ENCODE measurements at regions not wholly inside any gene's neighbourhood (a gene's known extent, or its start where the extent isn't known, plus 50 kb on each side); places are given as distances from the start of the nearest gene placed in this dataset.
A peak's percentile ranks its signal among the peaks of the same experiment; 100 is the strongest.

- H3K36me3 Mint-ChIP-seq, result peaks cover 0 to 39% (median 11%) of the 10 kb centered on the region in 5 donors
- H3K27me3 Mint-ChIP-seq, result no peaks in the 10 kb centered on the region
- ATAC-seq (no peak), DNase-seq (no peak)
- Histone ChIP-seq H3K4me1 (ENCODE audit: control insufficient read depth in 2 of 2, insufficient read depth in 2 of 2, low read length in 2 of 2) (no peaks in the 10 kb centered on the region), H3K9me3 (ENCODE audit: control insufficient read depth in 2 of 3, low read length in 3 of 3) (no peaks in the 10 kb centered on the region), H3K27ac (ENCODE audit: low read depth, low read length) (no peak overlapping the region), H3K36me3 (ENCODE audit: control insufficient read depth in 2 of 3, insufficient read depth in 3 of 3, low read length in 3 of 3) (no peaks in the 10 kb centered on the region), H3K27me3 (ENCODE audit: control insufficient read depth in 2 of 2, insufficient read depth in 2 of 2, low read length in 2 of 2) (no peaks in the 10 kb centered on the region), H3K4me3 (ENCODE audit: low read length) (no peak overlapping the region)
- peaks cover 0 to 2% (median 0%) of the 10 kb centered on the region in 7 donors for H3K4me1 Mint-ChIP-seq
- intact Hi-C loops (cut with micrococcal nuclease), result no loop called here
- no peaks in the 10 kb centered on the region for H3K9me3 Mint-ChIP-seq
- H3K27ac Mint-ChIP-seq, result no peak overlapping the region
- ChIA-PET POLR2A (interaction anchor here (1.0 to 1.1 kb wide), 2 partner anchors 14 to 46 kb away, joined by 3 to 4 read pairs; no protein-coding TSS in a partner anchor), CTCF (no interaction called here)
- no peak overlapping the region for H3K4me3 Mint-ChIP-seq
These were observed 50.6 kb upstream of the PTGR2 start for GRCh38 chr14:73800970-73801515.

- Histone ChIP-seq H3K4me3 (ENCODE audit: low read length) (no peak overlapping the region), H3K27me3 (ENCODE audit: control insufficient read depth in 2 of 2, insufficient read depth in 2 of 2, low read length in 2 of 2) (no peaks in the 10 kb centered on the region), H3K9me3 (ENCODE audit: control insufficient read depth in 2 of 3, low read length in 3 of 3) (no peaks in the 10 kb centered on the region), H3K27ac (ENCODE audit: low read depth, low read length) (no peak overlapping the region), H3K4me1 (ENCODE audit: control insufficient read depth in 2 of 2, insufficient read depth in 2 of 2, low read length in 2 of 2) (no peaks in the 10 kb centered on the region), H3K36me3 (ENCODE audit: control insufficient read depth in 2 of 3, insufficient read depth in 3 of 3, low read length in 3 of 3) (no peaks in the 10 kb centered on the region)
- Mint-ChIP-seq H3K4me1 (peaks cover 0 to 2% (median 0%) of the 10 kb centered on the region in 7 donors), H3K27me3 (no peaks in the 10 kb centered on the region), H3K27ac (peak overlapping the region in 1 of 9 donors; percentile 22), H3K4me3 (no peak overlapping the region), H3K9me3 (no peaks in the 10 kb centered on the region), H3K36me3 (peaks cover 0 to 40% (median 12%) of the 10 kb centered on the region in 5 donors)
- DNase-seq, result no peak
- CTCF ChIA-PET, result interaction anchor here (1.0 kb wide), 1 partner anchor 10 kb away, joined by 3 read pairs; no protein-coding TSS in a partner anchor
- POLR2A ChIA-PET, result interaction anchor here (0.6 to 1.5 kb wide), 6 partner anchors 10 to 522 kb away, joined by 3 to 6 read pairs (median 4); no protein-coding TSS in a partner anchor
- intact Hi-C loops (cut with micrococcal nuclease), result no loop called here
- ATAC-seq, result no peak
These were observed 53.9 kb upstream of the PTGR2 start for GRCh38 chr14:73797543-73798265.

DNA sequence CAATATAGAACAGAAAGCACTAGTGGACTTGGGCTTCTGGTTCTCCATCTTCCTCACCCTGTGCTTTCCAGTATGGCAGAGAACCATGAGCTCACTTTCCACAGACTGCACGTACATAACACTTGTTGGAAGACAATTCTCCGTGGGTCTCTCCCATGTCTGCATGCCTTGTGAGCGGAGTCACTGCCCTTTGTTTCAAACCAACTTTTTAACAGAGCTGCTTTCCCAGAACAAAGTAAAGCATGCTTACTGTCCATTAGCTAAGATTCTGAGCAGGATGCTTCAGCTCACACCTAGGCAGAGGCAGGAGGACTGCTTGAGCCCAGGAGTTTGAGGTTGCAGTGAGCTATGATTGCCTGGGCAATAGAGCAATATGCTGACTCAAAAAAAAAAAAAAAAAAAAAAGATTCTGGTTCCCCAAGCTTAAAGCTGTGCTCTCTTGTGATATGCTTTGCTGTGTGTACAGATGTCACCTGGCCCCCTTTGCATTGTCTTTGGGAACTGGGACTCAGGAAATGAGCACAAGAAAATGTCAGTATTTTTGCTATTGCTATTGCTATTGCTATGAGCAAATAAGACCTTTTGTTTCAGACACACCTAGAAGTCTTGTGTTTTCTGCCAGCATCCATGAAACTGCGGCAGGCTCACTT, 54.6 kb upstream of the PTGR2 start:
- Histone ChIP-seq H3K27ac (ENCODE audit: low read depth, low read length) (no peak overlapping the region), H3K4me1 (ENCODE audit: control insufficient read depth in 2 of 2, insufficient read depth in 2 of 2, low read length in 2 of 2) (no peaks in the 10 kb centered on the region), H3K36me3 (ENCODE audit: control insufficient read depth in 2 of 3, insufficient read depth in 3 of 3, low read length in 3 of 3) (no peaks in the 10 kb centered on the region), H3K27me3 (ENCODE audit: control insufficient read depth in 2 of 2, insufficient read depth in 2 of 2, low read length in 2 of 2) (no peaks in the 10 kb centered on the region), H3K4me3 (ENCODE audit: low read length) (no peak overlapping the region), H3K9me3 (ENCODE audit: control insufficient read depth in 2 of 3, low read length in 3 of 3) (no peaks in the 10 kb centered on the region)
- no peak for DNase-seq
- POLR2A ChIA-PET, result interaction anchor here (0.6 to 1.5 kb wide), 5 partner anchors 9 to 521 kb away, joined by 3 to 6 read pairs (median 4); no protein-coding TSS in a partner anchor
- Mint-ChIP-seq H3K4me3 (no peak overlapping the region), H3K27me3 (no peaks in the 10 kb centered on the region), H3K36me3 (peaks cover 0 to 40% (median 12%) of the 10 kb centered on the region in 5 donors), H3K27ac (peak overlapping the region in 1 of 9 donors; percentile 22), H3K9me3 (no peaks in the 10 kb centered on the region), H3K4me1 (peaks cover 0 to 6% (median 0%) of the 10 kb centered on the region in 7 donors)
- intact Hi-C loops (cut with micrococcal nuclease), result no loop called here
- ATAC-seq, result no peak
- CTCF ChIA-PET, result interaction anchor here (0.7 to 1.0 kb wide), 3 partner anchors 9 to 67 kb away, joined by 3 read pairs; no protein-coding TSS in a partner anchor

- Histone ChIP-seq H3K4me1 (ENCODE audit: control insufficient read depth in 2 of 2, insufficient read depth in 2 of 2, low read length in 2 of 2) (no peaks in the 10 kb centered on the region), H3K27me3 (ENCODE audit: control insufficient read depth in 2 of 2, insufficient read depth in 2 of 2, low read length in 2 of 2) (no peaks in the 10 kb centered on the region), H3K36me3 (ENCODE audit: control insufficient read depth in 2 of 3, insufficient read depth in 3 of 3, low read length in 3 of 3) (no peaks in the 10 kb centered on the region), H3K4me3 (ENCODE audit: low read length) (no peak overlapping the region), H3K27ac (ENCODE audit: low read depth, low read length) (no peak overlapping the region), H3K9me3 (ENCODE audit: control insufficient read depth in 2 of 3, low read length in 3 of 3) (no peaks in the 10 kb centered on the region)
- peaks cover 0 to 7% (median 0%) of the 10 kb centered on the region in 7 donors for H3K4me1 Mint-ChIP-seq
- no peaks in the 10 kb centered on the region for H3K9me3 Mint-ChIP-seq
- ATAC-seq, result no peak
- intact Hi-C loops (cut with micrococcal nuclease), result no loop called here
- DNase-seq, result no peak
- POLR2A ChIA-PET, result interaction anchor here (1.2 to 1.5 kb wide), 2 partner anchors 11 to 37 kb away, joined by 3 to 4 read pairs; no protein-coding TSS in a partner anchor
- no peak overlapping the region for H3K4me3 Mint-ChIP-seq
- no peak overlapping the region for H3K27ac Mint-ChIP-seq
- H3K36me3 Mint-ChIP-seq, result peaks cover 0 to 35% (median 12%) of the 10 kb centered on the region in 5 donors
- CTCF ChIA-PET, result interaction anchor here (0.7 to 1.0 kb wide), 4 partner anchors 8 to 66 kb away, joined by 3 read pairs; no protein-coding TSS in a partner anchor
- no peaks in the 10 kb centered on the region for H3K27me3 Mint-ChIP-seq
These were observed 55.2 kb upstream of the PTGR2 start for GRCh38 chr14:73796415-73796814.

DNA sequence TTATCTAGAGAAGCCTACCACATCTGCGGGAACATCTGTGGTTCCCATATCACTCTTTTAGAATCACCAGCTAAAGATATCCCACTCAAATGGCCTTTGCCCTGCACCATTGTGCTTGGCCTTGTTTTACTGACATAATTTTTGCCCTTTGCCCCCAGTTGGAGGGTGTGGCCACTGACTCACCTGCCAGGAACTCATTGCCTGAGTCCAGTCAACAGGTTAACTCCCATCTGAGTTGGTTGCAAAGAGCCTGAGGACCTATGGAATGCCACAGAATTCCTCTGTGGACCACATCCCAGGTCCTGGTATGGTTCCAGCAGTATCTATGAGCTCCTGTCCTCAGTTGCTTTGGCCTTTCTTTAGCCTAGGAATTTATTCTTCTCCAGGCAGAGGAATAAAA, 55.7 kb upstream of the PTGR2 start:
- Mint-ChIP-seq H3K4me1 (peaks cover 0 to 7% (median 0%) of the 10 kb centered on the region in 7 donors), H3K27ac (no peak overlapping the region), H3K27me3 (no peaks in the 10 kb centered on the region), H3K4me3 (no peak overlapping the region), H3K36me3 (peaks cover 0 to 31% (median 8%) of the 10 kb centered on the region in 5 donors), H3K9me3 (no peaks in the 10 kb centered on the region)
- no peaks in the 10 kb centered on the region for H3K36me3 ChIP-seq (ENCODE audit: control insufficient read depth in 2 of 3, insufficient read depth in 3 of 3, low read length in 3 of 3)
- no peak for DNase-seq
- no peaks in the 10 kb centered on the region for H3K27me3 ChIP-seq (ENCODE audit: control insufficient read depth in 2 of 2, insufficient read depth in 2 of 2, low read length in 2 of 2)
- intact Hi-C loops (cut with micrococcal nuclease), result no loop called here
- no peak for ATAC-seq
- POLR2A ChIA-PET, result no interaction called here
- H3K27ac ChIP-seq (ENCODE audit: low read depth, low read length), result no peak overlapping the region
- H3K4me3 ChIP-seq (ENCODE audit: low read length), result no peak overlapping the region
- H3K9me3 ChIP-seq (ENCODE audit: control insufficient read depth in 2 of 3, low read length in 3 of 3), result no peaks in the 10 kb centered on the region
- no peaks in the 10 kb centered on the region for H3K4me1 ChIP-seq (ENCODE audit: control insufficient read depth in 2 of 2, insufficient read depth in 2 of 2, low read length in 2 of 2)
- CTCF ChIA-PET, result interaction anchor here (0.7 kb wide), 1 partner anchor 11 kb away, joined by 3 read pairs; no protein-coding TSS in a partner anchor

DNA sequence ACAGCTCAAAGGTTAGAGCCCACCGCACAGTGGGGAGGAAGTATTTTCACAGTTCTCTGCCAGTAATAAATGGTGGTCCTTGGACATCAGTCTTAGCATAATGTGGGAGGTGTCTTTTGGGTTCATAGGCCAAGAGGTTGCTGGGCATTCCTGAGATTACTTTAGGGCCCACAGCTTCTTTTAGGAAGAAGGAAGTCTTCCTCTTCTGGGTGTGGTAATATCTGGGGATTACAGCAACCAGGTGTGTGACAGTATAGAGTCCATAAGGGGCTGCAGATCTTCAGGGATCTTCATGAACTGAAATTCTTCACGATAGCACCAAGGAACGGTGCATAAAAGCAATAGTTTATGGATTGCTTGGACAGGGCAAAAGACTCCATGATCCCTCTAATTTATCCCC, 56.2 kb upstream of the PTGR2 start:
- CTCF ChIA-PET, result no interaction called here
- no peak overlapping the region for H3K4me3 Mint-ChIP-seq
- no peaks in the 10 kb centered on the region for H3K9me3 ChIP-seq (ENCODE audit: control insufficient read depth in 2 of 3, low read length in 3 of 3)
- H3K27ac Mint-ChIP-seq, result peak overlapping the region in 1 of 9 donors; percentile 7
- no peaks in the 10 kb centered on the region for H3K4me1 ChIP-seq (ENCODE audit: control insufficient read depth in 2 of 2, insufficient read depth in 2 of 2, low read length in 2 of 2)
- H3K4me3 ChIP-seq (ENCODE audit: low read length), result no peak overlapping the region
- H3K36me3 ChIP-seq (ENCODE audit: control insufficient read depth in 2 of 3, insufficient read depth in 3 of 3, low read length in 3 of 3), result no peaks in the 10 kb centered on the region
- DNase-seq, result no peak
- H3K27me3 ChIP-seq (ENCODE audit: control insufficient read depth in 2 of 2, insufficient read depth in 2 of 2, low read length in 2 of 2), result no peaks in the 10 kb centered on the region
- POLR2A ChIA-PET, result no interaction called here
- H3K4me1 Mint-ChIP-seq, result peaks cover 0 to 7% (median 2%) of the 10 kb centered on the region in 7 donors
- ATAC-seq, result no peak
- H3K36me3 Mint-ChIP-seq, result peaks cover 0 to 26% (median 5%) of the 10 kb centered on the region in 5 donors
- no peak overlapping the region for H3K27ac ChIP-seq (ENCODE audit: low read depth, low read length)
- H3K27me3 Mint-ChIP-seq, result no peaks in the 10 kb centered on the region
- no peaks in the 10 kb centered on the region for H3K9me3 Mint-ChIP-seq
- intact Hi-C loops (cut with micrococcal nuclease), result no loop called here
